Activated naive CD4-positive, alpha-beta T cell treated with anti-CD3 and anti-CD28 coated beads, Interleukin-2, amount 50 U/mL, for 72 hours (primary cell): ENCODE measurements at regions not wholly inside any gene's neighbourhood (a gene's known extent, or its start where the extent isn't known, plus 50 kb on each side); places are given as distances from the start of the nearest gene placed in this dataset.
"Not testable (repeated sequence)": the region's sequence is repeated elsewhere in the genome, so short reads cannot be mapped to it uniquely, and the experiment has no call there.

Source experiments
- ATAC-seq, 2 donors: fragments of 150-1000 bp; cut with Tn5 transposase; 2 replicates each; pipeline ENCODE4 v1.10.0; 2021; ENCODE audit warnings: mild to moderate bottlenecking in 2 of 2, moderate library complexity in 2 of 2
- DNase-seq, 2 donors: peaks; one replicate each; pipeline ENCODE4 v3.0.0; 2021 to 2022; ENCODE audit warnings: low spot score in 2 of 2
- H3K27ac Mint-ChIP-seq, 2 donors: one replicate each; pipeline ENCODE4 v1.8.0; 2022; ENCODE audit warnings: mild to moderate bottlenecking in 2 of 2, mixed read lengths in 2 of 2
- H3K36me3 Mint-ChIP-seq, 2 donors: one replicate each; pipeline ENCODE4 v1.8.0; 2022; ENCODE audit warnings: mixed read lengths in 2 of 2
- H3K9me3 Mint-ChIP-seq, 2 donors: one replicate each; pipeline ENCODE4 v1.8.0; 2022; ENCODE audit warnings: mixed read lengths in 2 of 2

- Mint-ChIP-seq H3K27ac (no peak overlapping the region), H3K36me3 (no peaks in the 10 kb centered on the region), H3K9me3 (peaks cover 4 to 24% of the 10 kb centered on the region in 2 donors)
- ATAC-seq (no peak), DNase-seq (no peak)
Observed at GRCh38 chr3:65019443-65020055, 331.7 kb upstream of the ADAMTS9 start.

GRCh38 chr3:65018801-65019200, 331.0 kb upstream of the ADAMTS9 start:
- H3K9me3 Mint-ChIP-seq = peaks cover 4 to 24% of the 10 kb centered on the region in 2 donors
- ATAC-seq (no peak), DNase-seq (no peak)
- H3K27ac Mint-ChIP-seq = no peak overlapping the region
- no peaks in the 10 kb centered on the region for H3K36me3 Mint-ChIP-seq

- ATAC-seq = no peak
- peaks cover 0 to 4% of the 10 kb centered on the region in 2 donors for H3K36me3 Mint-ChIP-seq
- peaks cover 10 to 15% of the 10 kb centered on the region in 2 donors for H3K9me3 Mint-ChIP-seq
- DNase-seq = no peak
- no peak overlapping the region for H3K27ac Mint-ChIP-seq
Observed at GRCh38 chr3:65017359-65017758, 329.6 kb upstream of the ADAMTS9 start.

GRCh38 chr3:65015711-65016110, 327.9 kb upstream of the ADAMTS9 start:
- no peak overlapping the region for H3K27ac Mint-ChIP-seq
- no peak for ATAC-seq
- H3K36me3 Mint-ChIP-seq = peaks cover 4% of the 10 kb centered on the region in 2 donors
- DNase-seq = no peak
- H3K9me3 Mint-ChIP-seq = peaks cover 10 to 18% of the 10 kb centered on the region in 2 donors

GRCh38 chr3:65013053-65013452, 325.3 kb upstream of the ADAMTS9 start:
- Mint-ChIP-seq H3K9me3 (peaks cover 6 to 10% of the 10 kb centered on the region in 2 donors), H3K27ac (no peak overlapping the region), H3K36me3 (peaks cover 4% of the 10 kb centered on the region in 2 donors)
- ATAC-seq = no peak
- no peak for DNase-seq

GRCh38 chr3:65006300-65006739, 318.5 kb upstream of the ADAMTS9 start:
- Mint-ChIP-seq H3K9me3 (peaks cover 4 to 16% of the 10 kb centered on the region in 2 donors), H3K27ac (no peak overlapping the region)
- no peak for ATAC-seq

GRCh38 chr3:65005486-65005885, 317.7 kb upstream of the ADAMTS9 start:
- no peaks in the 10 kb centered on the region for H3K36me3 Mint-ChIP-seq
- ATAC-seq (no peak), DNase-seq (no peak)
- H3K9me3 Mint-ChIP-seq = peaks cover 4 to 16% of the 10 kb centered on the region in 2 donors
- no peak overlapping the region for H3K27ac Mint-ChIP-seq

More at GRCh38 chr3:65006300-65006739, 318.5 kb upstream of the ADAMTS9 start:
- no peak for DNase-seq
- H3K36me3 Mint-ChIP-seq = no peaks in the 10 kb centered on the region

GRCh38 chr3:65004795-65005295, 317.0 kb upstream of the ADAMTS9 start:
- H3K27ac Mint-ChIP-seq = no peak overlapping the region
- DNase-seq = no peak
- peaks cover 4 to 19% of the 10 kb centered on the region in 2 donors for H3K9me3 Mint-ChIP-seq
- no peaks in the 10 kb centered on the region for H3K36me3 Mint-ChIP-seq
- ATAC-seq = no peak

- Mint-ChIP-seq H3K27ac (no peak overlapping the region), H3K36me3 (no peaks in the 10 kb centered on the region), H3K9me3 (peaks cover 4 to 23% of the 10 kb centered on the region in 2 donors)
- no peak for ATAC-seq
- no peak for DNase-seq
Observed at GRCh38 chr3:65004306-65004705, 316.5 kb upstream of the ADAMTS9 start.

GRCh38 chr3:65001119-65001518, 313.3 kb upstream of the ADAMTS9 start:
- not testable (repeated sequence) for ATAC-seq, DNase-seq, H3K36me3 Mint-ChIP-seq, H3K27ac Mint-ChIP-seq
- peaks cover 4 to 24% of the 10 kb centered on the region in 2 donors for H3K9me3 Mint-ChIP-seq

- no peak for ATAC-seq
- Mint-ChIP-seq H3K9me3 (peaks cover 4 to 16% of the 10 kb centered on the region in 2 donors), H3K36me3 (no peaks in the 10 kb centered on the region), H3K27ac (no peak overlapping the region)
- no peak for DNase-seq
Observed at GRCh38 chr3:64998317-64998716, 310.5 kb upstream of the ADAMTS9 start.

GRCh38 chr3:64995857-64996551, 308.2 kb upstream of the ADAMTS9 start:
- ATAC-seq (no peak), DNase-seq (no peak)
- Mint-ChIP-seq H3K9me3 (peaks cover 0 to 19% of the 10 kb centered on the region in 2 donors), H3K36me3 (no peaks in the 10 kb centered on the region), H3K27ac (no peak overlapping the region)

GRCh38 chr3:64993781-64994180, 306.0 kb upstream of the ADAMTS9 start:
- no peak for DNase-seq
- H3K36me3 Mint-ChIP-seq = no peaks in the 10 kb centered on the region
- H3K9me3 Mint-ChIP-seq = peaks cover 0 to 9% of the 10 kb centered on the region in 2 donors

GRCh38 chr3:64992530-64993285, 304.9 kb upstream of the ADAMTS9 start:
- ATAC-seq (no peak), DNase-seq (no peak)
- no peak overlapping the region for H3K27ac Mint-ChIP-seq
- H3K36me3 Mint-ChIP-seq = no peaks in the 10 kb centered on the region
- H3K9me3 Mint-ChIP-seq = peaks cover 5 to 10% of the 10 kb centered on the region in 2 donors

More at GRCh38 chr3:64993781-64994180, 306.0 kb upstream of the ADAMTS9 start:
- ATAC-seq = no peak
- no peak overlapping the region for H3K27ac Mint-ChIP-seq

- Mint-ChIP-seq H3K36me3 (no peaks in the 10 kb centered on the region), H3K27ac (no peak overlapping the region), H3K9me3 (peaks cover 9 to 21% of the 10 kb centered on the region in 2 donors)
- DNase-seq = no peak
- no peak for ATAC-seq
Observed at GRCh38 chr3:64988188-64988587, 300.4 kb upstream of the ADAMTS9 start.

- Mint-ChIP-seq H3K9me3 (peaks cover 9 to 20% of the 10 kb centered on the region in 2 donors), H3K36me3 (no peaks in the 10 kb centered on the region), H3K27ac (no peak overlapping the region)
- no peak for ATAC-seq
- no peak for DNase-seq
Observed at GRCh38 chr3:64987726-64988125, 299.9 kb upstream of the ADAMTS9 start.

- Mint-ChIP-seq H3K36me3 (no peaks in the 10 kb centered on the region), H3K9me3 (peaks cover 9 to 18% of the 10 kb centered on the region in 2 donors), H3K27ac (no peak overlapping the region)
- DNase-seq (no peak), ATAC-seq (no peak)
Observed at GRCh38 chr3:64985072-64985471, 297.3 kb upstream of the ADAMTS9 start.
